GM12891 (cell line): ENCODE measurements at regions not wholly inside any gene's neighbourhood (a gene's known extent, or its start where the extent isn't known, plus 50 kb on each side); places are given as distances from the start of the nearest gene placed in this dataset.

ENCODE experiments used
- POLR2A ChIP-seq: IDR thresholded peaks from 2 replicates; pipeline ENCODE4 v1.6.1; 2011; ENCODE audit warnings: low read depth, low read length, control low read depth
- TAF1 ChIP-seq: IDR thresholded peaks from 2 replicates; pipeline ENCODE4 v1.6.1; 2011; ENCODE audit warnings: low read depth, low read length, control low read depth

- no peak for TF ChIP-seq POLR2A
- no peak for TF ChIP-seq TAF1
Observed at GRCh38 chr1:117782056-117782455, 147.4 kb downstream of the GDAP2 start.
